ENCODE measurements at regions not wholly inside any gene's neighbourhood (a gene's known extent, or its start where the extent isn't known, plus 50 kb on each side); places are given as distances from the start of the nearest gene placed in this dataset.

- TF ChIP-seq CTCF (IDR thresholded peaks at IDR 0.05 in 4 of 5, conservative IDR thresholded peaks at IDR 0.05 in 1 of 5) (no peak), POLR2A (IDR thresholded peaks at IDR 0.05) (no peak)
Observed at GRCh38 chr18:61706276-61706915, 186.4 kb downstream of the RNF152 start.

Data from gastrocnemius medialis (tissue), 4 donors.